ENCODE measurements at regions not wholly inside any gene's neighbourhood (a gene's known extent, or its start where the extent isn't known, plus 50 kb on each side); places are given as distances from the start of the nearest gene placed in this dataset.
"Not testable (repeated sequence)": the region's sequence is repeated elsewhere in the genome, so short reads cannot be mapped to it uniquely, and the experiment has no call there.

DNA sequence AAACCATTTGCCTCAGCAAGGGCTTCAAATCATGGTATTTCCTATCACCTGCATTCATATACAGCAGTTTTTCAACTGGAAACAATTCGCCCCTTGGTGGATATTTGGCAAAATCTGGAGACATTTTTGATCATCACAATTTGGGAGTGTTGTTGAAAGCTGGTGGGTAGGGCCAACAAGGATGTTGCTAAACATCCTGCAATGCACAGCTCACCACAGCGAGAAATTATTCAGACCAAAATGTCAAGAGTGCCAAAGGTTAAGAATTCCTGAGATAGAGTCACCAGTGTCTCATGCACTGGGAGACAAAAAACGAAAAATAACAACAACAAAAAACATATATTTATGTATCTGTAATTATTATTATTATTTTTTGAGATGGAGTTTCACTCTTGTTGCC lies 435.2 kb upstream of the CTSO start:
- no peak for FAIRE-seq

DNA sequence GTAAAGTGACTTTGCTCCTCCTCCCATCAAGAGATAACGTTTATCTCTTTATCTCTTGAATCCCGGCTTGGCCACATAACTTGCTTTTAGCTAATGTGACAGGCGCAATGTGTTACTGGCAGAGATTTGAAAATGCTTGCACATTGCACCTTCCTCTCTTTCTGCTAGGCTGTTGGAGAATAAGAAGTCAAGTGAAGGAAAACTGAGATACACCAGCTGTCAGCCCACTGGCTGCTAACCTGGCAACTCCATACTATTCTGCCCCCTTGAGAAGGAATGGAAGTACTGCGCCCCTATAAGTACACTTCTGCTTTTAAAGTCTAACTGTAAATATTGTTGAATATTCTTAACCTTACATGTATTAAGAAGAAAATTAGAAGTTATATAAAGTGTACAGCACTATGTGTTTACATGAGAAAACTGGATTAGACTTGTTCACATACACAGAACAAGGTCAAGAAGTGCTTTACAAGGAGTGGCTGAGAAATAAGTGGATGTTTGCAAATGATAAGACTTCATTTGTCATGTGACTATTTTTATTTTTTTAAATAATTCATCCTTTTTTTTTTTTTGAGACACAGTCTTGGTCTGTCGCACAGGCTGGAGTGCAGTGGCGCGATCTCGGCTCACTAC lies 424.5 kb upstream of the CTSO start:
- no peak for FAIRE-seq

DNA sequence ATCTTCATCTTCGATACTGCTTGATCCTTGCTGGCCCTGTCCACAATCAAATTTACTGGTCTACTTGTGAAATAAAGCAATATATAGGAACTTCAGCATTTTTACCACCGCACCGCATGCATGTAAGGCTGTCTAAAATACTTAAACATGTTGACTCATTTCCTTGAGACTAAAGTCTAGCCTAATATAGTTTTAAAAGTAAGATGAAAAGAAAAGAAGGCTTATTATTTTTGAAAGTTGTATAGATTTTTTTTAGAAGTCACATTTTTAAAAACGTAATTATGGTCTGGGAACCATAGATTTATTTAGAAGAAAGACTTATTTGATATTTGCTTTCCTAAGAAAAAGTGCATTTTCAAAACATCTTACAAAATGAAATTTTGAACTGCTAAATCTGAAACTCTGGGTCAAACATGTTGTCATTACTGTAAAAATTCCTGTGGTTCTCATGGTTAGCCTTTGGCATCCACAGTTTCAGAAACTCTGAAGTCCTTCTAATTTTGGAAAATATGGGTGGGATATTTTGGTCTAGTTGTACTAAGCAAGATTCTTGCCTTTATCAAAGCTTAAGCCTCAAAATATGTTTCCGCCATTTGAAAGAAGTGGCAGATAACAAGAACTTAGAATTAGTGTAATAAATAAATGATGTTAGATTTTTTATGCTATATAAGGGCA lies 423.5 kb upstream of the CTSO start:
- FAIRE-seq, result no peak

DNA sequence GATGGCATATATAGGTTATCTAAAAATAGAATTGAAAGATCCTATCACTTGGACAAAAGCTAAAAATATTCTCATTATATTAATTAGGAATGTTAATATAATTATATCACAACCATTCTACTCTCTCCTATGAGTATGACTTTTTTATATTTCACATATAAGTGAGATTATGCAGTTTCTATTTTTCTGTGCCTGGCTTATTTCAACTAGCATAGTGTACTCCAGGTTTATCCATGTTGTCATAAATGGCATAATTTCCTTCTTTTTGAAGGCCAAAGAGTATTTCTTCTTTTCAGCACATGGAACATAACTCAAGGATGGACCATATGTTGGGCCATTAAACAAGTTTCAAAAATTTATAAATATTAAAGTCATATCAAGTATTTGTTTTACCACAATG lies 421.2 kb upstream of the CTSO start:
- no peak for FAIRE-seq

DNA sequence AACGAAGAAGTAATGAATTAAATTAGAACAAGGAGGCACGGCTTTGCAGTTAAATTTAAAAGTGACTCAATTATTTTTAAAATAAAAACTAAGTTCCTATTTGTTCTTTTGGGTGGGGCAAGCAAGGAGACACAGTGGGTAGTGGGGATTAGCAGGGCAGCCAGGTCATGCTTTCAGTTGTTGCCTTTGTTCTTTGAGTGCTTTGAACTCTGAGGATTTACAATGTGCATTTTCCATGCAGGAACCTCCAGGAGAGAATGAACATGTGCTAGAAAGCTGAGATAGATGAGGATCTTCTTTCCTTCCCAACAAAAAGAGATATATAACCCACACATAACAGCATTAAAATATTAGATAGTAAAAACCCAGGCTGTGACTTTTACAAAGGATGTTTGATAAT lies 420.4 kb upstream of the CTSO start:
- no peak for FAIRE-seq

DNA sequence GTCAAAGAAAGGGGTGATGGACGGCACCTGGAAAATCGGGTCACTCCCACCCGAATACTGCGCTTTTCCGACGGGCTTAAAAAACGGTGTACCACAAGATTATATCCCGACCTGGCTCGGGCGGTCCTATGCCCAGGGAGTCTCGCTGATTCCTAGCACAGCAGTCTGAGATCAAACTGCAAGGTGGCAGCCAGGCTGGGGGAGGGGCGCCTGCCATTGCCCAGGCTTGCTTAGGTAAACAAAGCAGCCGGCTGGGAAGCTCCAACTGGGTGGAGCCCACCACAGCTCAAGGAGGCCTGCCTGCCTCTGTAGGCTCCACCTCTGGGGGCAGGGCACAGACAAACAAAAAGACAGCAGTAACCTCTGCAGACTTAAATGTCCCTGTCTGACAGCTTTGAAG lies 413.8 kb upstream of the CTSO start:
- FAIRE-seq, result not testable (repeated sequence)

DNA sequence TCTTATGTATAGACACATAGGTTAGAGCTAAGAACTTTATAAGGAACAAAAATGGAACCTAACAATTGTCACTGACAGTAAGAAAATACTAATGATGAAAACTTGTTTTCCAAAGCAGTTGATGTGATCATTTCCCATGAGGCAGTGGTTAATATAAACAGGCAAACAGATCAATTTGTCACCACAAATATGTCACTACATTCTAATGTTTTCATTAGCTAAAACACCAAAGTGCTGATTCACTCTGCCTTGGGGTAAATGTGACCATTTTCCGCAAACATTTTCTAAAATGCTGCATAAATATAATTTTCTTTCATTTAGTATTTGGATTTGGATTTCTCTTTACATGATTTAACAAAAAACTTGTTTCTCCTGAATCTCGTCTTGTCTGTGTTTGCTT lies 408.9 kb upstream of the CTSO start:
- no peak for FAIRE-seq

DNA sequence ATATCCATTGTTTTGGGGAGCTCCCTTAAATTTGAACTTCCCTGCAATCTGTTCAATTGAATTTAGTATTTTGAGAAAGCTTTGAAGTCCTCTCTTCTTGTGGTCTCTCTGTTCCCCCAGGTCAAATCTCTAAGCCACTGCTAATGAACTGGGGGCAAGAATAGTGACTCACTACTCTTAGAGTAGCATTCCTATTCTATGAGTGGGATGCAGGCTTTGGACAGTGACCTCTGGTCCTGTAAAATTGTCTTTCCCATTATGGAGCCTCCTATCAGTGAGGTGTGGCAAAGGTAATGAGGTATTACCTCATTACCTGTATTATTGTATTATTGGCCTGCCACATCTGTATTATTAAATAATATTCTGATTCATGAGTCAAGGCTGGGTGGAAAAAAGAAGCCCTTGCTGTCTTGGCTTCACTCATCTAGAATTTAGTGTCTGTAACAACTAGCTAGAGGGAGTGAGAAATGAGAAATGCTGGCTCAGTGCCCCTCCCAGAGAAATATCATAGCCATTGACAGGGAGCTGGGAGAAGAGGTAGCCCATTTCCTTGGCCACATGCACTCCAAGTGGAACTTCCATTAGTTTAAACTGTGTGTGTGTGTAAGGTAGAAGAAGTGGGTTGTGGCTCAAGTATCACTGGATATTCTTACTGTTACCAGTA lies 393.9 kb upstream of the CTSO start:
- FAIRE-seq, result no peak

DNA sequence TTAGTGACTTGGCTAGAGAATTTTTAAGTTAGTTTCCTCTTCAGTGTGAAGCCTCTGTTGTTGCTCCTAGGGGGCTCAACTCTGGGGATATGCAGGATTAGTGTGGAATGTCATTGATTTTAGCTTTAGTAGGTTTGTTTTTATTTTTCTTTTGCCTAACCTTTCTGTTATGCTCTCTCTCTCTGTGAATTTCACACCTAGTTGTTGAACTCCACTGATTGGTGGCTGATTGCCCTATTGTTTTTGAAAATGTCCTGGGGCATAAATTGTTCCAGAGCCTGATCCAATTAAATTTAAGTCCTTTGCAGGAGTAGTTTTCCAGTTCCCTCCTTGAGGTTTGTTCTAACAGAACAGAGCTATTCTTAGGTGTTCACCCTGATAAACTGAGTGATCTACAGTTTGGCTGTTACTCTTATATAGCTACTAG lies 393.3 kb upstream of the CTSO start:
- FAIRE-seq, result no peak

DNA sequence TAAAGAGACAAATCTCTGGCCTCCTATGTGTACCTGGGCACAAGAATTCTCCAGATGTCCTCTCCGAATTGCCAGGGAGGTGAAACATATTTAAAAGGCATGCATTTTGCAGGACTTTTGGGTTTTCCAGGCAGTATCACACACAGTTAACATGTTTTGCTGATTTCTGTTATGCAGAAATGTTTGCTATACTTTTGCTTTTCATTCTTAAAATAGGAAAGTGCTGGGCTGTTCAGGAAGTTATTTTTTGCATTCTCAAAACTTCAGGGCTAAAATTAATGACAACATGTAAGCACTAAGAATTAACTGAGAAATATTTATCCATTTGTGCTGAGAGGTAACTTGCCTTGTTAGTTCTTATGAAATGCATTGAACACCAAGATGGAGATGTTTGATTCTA lies 390.7 kb upstream of the CTSO start:
- no peak for FAIRE-seq

DNA sequence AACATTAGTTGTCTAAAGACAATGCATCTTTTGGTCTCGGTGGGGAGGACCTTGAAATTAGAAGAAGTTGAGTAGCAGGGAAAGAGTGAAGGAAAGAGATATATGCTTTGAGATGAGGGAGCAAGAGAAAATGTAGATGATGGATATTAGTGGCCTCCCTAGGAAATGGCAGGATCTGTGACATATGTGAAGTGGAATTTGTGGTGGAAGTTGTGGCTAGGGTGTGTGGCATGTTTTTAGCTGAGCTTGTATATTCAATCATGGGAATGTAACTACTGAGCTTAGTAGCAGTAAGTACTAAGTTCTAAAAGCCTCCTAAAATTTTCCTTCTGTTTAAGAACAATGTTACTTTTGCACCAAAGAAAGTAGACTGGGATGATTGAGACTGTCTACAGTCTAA lies 382.8 kb upstream of the CTSO start:
- no peak for FAIRE-seq

DNA sequence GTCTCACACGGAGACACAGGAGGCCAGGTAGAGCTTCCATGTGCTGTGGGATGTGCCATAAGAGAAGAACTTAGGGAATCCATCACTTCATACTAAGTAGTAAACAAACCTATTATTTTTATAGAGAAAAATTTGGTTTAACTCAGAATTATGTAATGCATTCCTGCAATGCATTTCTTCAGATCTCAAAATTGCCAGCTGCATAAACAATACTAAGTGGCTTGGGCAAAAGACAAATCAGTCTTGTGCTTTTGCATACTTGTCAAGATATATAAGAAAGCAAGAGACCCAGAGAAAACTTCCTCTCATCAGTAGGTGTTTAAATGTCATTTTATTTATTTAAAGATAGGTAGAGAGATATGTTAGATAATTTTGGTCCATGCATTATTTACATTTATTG lies 382.1 kb upstream of the CTSO start:
- no peak for FAIRE-seq

DNA sequence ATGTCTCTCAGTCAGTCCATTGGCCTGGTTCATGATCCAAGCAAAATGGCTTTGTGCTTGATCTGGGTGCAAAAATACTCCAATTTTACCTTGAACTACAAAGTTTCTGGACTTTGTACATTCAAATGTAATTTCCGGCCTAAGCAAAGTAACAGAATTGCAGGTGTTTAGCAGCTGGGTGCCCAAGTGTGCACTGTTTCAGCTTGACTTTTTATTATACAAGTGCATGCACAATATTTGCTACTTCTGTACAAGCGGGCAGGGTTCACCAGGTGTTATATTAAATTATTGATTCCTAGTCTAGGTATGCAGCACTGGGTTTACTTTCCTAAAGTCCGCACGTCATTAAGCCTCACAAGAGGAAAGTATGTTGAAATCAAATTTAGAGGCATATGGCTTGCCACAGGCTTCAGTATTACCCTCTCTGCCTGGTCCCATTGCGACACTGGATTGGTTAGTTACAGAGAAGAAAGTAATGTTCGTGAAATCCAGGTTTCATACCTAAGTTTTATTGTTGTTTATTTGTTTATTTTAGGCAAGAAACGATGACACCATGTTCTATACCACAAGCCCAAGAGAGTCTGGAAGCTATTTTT lies 376.9 kb upstream of the CTSO start:
- no peak for FAIRE-seq

DNA sequence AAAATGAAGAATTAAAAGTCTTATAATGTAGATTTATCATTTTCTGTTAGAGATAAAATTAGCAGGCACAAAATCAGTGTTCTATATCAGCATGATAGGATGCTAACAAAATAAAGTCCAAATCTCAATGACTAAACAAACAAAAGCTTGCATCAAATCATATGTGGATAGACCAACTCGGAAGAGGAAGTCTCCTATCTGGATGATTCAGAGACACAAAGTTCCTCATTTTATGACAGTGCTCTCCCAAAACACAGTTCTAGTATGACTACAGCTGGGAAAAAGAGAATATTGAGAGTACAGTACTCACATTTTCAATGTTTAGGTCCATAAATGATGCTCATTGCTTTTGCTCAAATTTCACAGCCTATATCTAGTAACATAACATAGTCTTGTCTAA lies 376.1 kb upstream of the CTSO start:
- FAIRE-seq, result no peak

DNA sequence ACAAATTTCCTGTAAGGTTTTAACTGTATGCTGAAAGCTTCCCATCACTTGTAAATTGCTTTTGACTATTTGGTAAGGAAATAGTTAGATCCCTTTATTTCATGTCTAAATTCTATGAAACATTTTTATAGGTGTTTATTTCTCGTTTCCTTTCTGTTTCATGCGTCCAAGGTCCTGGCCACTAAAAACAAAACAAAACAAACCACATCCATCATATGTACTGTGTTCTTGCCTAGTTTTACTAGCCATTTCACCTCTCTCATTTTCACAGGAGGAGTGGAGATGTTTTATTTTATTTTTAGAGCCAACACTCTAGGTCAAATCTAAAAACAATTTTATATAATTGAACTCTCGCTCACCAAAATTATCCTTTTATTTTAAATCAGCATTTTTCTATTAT lies 375.2 kb upstream of the CTSO start:
- FAIRE-seq, result no peak

DNA sequence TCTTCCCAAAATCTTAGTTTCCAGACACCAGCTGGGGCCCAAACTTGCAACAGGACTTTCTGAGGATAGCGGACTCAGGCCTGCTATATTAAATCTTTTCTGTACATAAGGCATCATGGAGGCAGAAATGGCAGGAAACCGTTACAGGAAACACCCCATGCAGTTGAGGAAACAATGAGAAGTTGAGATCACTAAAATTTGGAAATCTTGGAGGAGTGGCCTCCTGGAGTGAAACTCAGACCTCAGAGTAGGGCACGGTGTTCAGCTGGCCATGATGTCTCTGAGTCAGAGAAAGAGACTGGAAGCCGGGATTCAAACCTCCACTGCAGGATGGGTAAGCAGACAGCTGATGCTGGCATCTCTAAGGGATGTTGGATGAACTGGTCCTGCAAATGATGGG lies 372.6 kb upstream of the CTSO start:
- no peak for FAIRE-seq

DNA sequence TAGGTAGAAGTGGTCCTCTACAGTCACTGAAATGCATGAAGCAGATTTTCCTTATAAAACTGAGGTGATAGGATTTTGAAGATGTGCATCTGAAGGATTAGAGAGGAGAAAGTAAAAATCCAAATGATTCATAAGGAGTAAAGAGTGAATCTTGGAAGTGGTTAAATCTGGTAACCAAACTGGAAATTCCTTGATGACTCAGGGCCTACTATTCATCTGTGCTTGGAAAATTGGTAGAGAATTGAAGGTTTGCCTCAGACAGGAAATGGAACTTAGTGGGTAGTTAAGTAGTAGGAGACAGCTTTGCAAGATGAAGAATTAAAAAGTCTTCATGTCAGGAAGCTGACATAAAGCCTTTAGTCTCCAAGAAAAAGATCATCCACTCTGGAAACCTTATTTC lies 368.9 kb upstream of the CTSO start:
- no peak for FAIRE-seq

DNA sequence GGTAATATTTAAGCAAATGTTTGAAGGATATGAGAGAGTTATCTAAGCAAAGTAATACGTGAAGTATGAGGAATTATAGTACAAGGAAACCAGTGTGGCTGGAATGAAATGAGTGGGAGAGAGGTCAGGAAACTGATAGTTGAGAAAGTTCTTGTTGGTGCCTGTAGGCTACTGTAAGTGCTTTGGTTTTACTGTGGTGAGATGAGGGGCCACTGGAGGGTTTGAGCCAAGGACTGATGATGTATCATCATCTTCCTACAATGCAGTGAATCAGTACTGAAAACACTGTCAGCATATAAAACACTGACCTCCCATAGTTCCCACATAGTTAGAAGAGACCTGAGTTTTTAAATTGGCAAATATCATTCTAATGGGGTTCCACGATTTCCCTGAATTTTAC lies 367.5 kb upstream of the CTSO start:
- no peak for FAIRE-seq

DNA sequence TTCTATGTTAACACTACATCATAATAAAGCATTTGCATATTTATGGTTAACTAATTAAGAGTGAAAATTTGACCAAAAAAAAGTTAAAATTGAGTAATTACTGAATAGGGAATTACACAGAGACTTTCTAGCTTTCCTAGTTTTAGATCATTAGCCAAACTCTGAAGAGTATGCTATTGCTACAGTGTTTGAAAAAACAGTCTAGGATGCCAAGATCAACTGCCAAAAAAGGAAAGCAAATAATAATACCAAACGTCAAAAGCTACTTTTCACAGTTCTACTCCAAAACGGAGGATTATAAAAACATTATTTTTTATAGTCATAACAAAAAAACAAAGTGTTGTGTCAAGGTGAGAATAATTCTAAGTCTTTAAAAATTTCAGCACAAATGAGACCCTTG lies 359.8 kb upstream of the CTSO start:
- no peak for FAIRE-seq

DNA sequence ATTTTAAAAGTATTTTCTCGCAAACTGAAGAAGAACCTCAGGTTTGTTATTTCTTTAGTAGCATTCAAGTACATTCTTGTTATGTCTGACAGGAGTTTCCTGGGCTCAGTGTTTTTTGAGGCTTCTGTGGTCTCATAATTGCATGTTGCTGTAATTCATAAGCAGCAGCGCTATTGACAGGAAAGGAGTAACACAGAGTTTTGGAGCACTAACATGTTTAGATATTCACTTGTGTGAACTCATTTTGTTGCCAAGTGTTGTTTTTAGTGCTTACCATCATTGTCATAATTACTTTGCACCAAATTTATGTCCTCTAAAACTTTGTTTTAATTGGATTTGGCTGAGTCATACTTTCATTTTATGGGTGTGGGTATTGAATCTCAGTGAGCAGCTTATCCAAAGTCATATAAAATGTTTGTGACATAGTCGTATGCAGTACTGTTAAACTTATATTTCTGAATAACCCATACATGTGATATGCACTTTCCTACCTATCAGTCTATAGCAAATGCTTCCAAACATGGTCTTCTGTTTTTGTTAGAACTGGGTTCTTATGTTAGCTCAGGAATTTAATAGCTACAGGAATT lies 358.7 kb upstream of the CTSO start:
- FAIRE-seq, result no peak

DNA sequence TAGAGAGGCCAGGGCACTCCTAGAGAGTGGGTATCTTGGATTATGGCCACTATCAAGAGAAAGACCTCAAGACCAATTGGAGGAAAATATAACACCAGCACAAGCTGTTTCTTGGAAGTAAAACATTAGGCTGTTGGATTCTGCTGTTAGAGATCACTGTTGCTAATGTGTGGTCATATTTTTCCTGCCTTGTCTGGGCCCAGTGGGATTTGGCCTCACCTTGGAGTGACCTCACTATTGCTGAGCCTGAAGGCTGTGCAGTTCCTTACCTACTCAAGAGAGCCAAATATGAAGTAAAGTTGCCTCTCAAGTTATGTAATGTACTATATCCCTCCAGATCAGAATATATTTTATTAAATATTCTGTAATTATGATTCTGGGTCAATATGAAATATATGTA lies 355.4 kb upstream of the CTSO start:
- FAIRE-seq, result no peak

DNA sequence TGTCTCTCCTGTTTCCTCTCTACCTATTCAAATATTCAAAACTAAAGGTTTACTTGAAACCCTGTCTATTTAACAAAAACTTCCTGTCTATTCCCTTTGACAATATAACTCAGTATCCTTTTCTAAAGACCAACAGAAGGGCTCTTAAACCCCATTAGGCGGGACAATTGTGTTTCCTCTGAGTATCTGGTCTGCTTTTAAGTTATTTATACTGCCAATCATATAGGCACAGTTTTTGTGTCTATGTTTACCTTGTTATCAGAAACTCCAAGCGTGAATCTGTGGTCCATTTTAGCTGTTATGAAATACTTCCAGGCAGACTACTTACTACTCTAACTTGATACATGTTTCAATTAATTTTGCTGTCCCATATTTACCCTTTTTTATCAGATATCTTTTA lies 350.0 kb upstream of the CTSO start:
- FAIRE-seq, result no peak

DNA sequence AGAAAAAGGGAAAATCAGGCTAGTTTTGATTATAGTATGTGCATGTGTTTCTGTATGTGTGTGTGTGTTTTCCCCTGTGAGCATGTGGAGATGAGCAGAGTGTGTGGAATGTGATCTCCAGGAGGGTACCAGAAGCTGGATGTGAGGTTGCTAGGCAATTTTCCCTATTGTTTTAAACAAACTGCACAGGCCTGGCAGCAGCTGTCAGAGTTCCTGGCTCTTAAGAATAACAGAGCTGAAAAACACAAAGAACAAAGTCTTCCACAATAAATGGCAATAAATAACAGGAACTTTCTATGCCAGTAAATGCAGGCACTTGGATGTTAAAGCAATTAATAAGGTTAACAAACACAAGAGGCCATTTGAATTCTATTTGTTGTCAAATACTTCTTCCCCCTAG lies 344.6 kb upstream of the CTSO start:
- FAIRE-seq, result no peak

DNA sequence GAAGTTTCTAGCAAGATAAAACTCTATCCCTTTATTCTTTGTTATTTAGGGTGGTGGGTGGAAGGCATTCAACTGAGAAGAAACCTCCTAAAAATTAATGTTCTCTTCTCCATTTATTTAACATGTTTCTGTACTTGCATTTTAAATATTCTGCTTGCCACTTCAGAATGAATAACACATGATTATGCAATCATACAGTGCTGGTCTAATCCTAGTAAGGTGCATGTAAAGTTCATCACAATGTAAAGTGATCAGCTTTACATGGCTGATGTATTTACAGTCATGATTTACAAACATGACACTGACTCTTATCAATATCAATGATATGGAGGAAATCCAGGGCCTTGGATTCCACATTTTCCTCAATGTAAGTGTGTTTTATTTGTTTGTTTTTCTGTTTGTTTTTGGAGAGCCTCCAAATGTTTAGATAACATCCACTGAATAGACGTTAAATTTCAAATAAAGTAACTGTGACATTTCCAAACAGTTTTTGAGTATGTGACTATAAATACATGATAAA lies 342.1 kb upstream of the CTSO start:
- FAIRE-seq, result no peak
